ENCODE measurements at regions not wholly inside any gene's neighbourhood (a gene's known extent, or its start where the extent isn't known, plus 50 kb on each side); places are given as distances from the start of the nearest gene placed in this dataset.
A peak's percentile ranks its signal among the peaks of the same experiment; 100 is the strongest.
"Not testable (repeated sequence)": the region's sequence is repeated elsewhere in the genome, so short reads cannot be mapped to it uniquely, and the experiment has no call there.

DNA sequence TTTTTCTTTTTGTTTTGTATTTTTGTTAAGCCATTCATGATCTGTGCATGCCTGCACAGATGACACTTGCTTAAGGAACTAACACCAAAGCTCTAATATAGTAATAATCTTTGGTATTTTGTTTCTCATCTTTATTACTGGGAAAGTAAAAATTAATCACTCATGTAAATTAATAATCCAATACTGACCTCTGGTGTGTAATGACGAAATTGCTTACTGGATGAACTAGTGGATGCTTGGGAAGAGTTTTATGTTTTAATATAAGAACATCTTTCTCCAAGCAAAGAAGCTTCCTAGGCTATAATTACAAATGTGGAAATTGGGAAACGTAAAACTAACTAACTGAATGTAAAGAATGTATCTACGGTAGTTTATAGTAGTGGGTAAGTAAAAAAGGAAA lies 147.9 kb downstream of the POTEC start:
- TF ChIP-seq, protein P1, sequence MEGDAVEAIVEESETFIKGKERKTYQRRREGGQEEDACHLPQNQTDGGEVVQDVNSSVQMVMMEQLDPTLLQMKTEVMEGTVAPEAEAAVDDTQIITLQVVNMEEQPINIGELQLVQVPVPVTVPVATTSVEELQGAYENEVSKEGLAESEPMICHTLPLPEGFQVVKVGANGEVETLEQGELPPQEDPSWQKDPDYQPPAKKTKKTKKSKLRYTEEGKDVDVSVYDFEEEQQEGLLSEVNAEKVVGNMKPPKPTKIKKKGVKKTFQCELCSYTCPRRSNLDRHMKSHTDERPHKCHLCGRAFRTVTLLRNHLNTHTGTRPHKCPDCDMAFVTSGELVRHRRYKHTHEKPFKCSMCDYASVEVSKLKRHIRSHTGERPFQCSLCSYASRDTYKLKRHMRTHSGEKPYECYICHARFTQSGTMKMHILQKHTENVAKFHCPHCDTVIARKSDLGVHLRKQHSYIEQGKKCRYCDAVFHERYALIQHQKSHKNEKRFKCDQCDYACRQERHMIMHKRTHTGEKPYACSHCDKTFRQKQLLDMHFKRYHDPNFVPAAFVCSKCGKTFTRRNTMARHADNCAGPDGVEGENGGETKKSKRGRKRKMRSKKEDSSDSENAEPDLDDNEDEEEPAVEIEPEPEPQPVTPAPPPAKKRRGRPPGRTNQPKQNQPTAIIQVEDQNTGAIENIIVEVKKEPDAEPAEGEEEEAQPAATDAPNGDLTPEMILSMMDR (IDR thresholded peaks at IDR 0.05; ENCODE audit: extremely low read depth, insufficient read depth, missing control alignments), result peak; percentile 12
- in situ Hi-C loops (cut with MboI; ENCODE audit: low pct_unique_long_range_greater_than_20kb, low sequenced_read_pairs, unreplicated experiment); DNase-seq (ENCODE audit: low spot score): not testable (repeated sequence)

DNA sequence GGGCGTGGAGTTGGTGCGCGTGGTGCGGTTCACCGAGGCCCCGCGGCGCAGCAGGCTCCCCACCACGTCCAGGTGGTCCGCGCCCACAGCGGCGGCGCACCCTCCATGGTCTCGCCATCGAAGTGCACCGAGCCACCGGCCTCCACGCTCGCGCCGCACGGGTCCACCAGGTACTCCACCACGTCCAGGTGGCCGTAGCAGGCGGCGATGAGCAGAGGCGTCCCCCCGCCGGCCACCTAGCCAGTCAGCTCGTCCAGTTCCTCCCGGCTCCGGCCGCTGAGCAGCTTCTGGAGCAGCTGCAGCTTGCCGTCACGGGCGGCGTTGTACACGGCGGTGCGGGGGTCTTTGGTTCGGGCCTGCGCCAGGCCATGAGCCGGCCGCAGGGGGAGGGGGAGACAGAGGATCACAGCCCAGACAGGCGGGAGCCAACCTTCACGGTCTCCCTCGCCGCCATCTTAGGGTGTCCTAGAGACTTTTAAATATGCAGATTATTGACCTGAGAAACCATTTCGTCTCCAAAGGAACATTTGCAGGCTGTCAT lies 149.8 kb downstream of the POTEC start:
- in situ Hi-C loops (cut with MboI; ENCODE audit: low pct_unique_long_range_greater_than_20kb, low sequenced_read_pairs, unreplicated experiment); DNase-seq (ENCODE audit: low spot score): not testable (repeated sequence)

DNA sequence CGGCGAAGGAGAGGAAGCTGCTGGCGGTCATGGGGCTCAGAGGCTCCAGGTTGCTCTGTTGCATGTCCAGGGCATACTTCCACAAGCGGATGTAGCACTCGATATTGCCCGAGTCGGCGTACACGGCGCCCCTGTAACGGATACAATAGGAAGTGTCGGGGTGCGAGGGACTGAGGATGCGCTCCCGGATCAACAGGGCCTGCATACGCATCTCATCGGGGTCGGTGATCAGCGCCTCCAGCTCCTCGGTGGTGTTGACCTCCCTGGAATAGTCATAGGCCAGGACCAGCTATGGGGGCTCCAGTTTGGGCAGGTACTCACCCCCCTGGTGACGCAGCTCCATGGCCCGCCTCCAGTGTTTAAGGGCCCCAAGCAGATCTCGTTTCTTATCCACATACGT lies 150.8 kb downstream of the POTEC start:
- DNase-seq (ENCODE audit: low spot score); in situ Hi-C loops (cut with MboI; ENCODE audit: low pct_unique_long_range_greater_than_20kb, low sequenced_read_pairs, unreplicated experiment): not testable (repeated sequence)

DNA sequence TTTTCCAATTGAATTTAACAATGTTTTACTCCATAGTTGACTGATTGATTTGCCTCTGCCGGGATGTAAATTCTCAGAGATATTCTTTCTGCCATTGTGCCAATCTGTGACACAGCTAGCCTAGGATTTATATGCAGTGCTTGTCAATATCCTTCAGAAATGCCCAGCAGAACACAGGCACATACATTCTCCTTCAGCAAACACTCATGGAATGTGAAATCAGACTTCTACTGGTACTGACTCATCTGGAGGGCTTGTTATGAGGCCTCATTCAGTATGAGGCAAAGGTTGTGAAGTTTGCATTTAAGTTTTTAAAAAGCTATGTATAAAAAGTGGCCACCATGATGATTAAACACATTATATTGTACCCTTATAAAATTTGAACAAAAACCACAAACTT lies 158.4 kb downstream of the POTEC start:
- DNase-seq (ENCODE audit: low spot score); in situ Hi-C loops (cut with MboI; ENCODE audit: low pct_unique_long_range_greater_than_20kb, low sequenced_read_pairs, unreplicated experiment): not testable (repeated sequence)

DNA sequence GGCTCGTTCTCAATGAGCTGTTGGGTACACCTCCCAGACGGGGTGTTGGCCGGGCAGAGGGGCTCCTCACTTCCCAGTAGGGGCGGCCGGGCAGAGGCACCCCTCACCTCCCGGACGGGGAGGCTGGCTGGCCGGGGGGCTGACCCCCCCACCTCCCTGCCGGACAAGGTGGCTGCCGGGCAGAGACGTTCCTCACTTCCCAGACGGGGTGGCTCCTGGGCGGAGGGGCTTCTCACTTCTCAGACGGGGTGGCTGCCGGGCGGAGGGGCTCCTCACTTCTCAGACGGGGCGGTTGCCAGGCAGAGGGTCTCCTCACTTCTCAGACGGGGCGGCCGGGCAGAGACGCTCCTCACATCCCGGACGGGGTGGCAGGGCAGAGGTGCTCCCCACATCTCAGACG lies 160.7 kb downstream of the POTEC start:
- in situ Hi-C loops (cut with MboI; ENCODE audit: low pct_unique_long_range_greater_than_20kb, low sequenced_read_pairs, unreplicated experiment); DNase-seq (ENCODE audit: low spot score): not testable (repeated sequence)

DNA sequence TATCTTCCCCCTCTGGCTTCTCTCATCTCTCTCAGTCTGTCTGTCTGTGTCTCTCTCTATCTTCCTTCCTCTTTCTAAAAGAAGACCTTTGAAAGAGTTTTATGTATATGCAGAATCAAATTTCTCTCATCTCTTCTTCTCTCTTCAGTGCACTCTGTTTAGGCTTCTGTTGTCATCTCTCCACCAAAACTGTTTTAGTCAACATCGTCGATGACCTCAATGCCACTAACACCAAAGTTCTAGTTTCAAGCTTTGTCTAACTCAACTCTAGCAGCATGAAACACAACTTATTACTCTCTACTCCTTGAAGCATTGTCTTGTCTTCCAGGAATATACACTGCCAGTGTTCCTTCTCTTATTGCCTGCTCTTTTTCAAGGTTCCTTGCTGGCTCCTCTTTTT lies 163.9 kb downstream of the POTEC start:
- DNase-seq (ENCODE audit: low spot score); in situ Hi-C loops (cut with MboI; ENCODE audit: low pct_unique_long_range_greater_than_20kb, low sequenced_read_pairs, unreplicated experiment): not testable (repeated sequence)

DNA sequence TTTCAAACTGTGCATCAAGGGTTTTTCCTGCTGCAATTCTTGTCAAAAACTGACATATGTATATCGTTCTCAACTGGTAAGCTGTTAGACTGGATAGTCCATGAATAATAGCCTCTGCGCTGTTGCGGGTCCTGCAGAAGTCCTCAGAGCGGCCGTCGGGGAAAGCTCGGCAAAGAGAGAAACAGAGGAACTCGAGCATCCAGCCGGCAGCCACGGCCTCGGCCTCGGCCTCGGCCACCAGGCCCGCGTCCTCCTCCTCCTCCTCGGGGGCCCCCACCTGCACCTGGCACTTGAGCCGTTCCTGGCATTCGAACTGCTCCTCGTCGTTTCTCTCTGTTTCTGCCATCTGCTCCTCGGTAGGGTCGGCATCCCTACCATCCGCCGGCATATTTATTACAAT lies 165.0 kb downstream of the POTEC start:
- DNase-seq (ENCODE audit: low spot score); in situ Hi-C loops (cut with MboI; ENCODE audit: low pct_unique_long_range_greater_than_20kb, low sequenced_read_pairs, unreplicated experiment): not testable (repeated sequence)

DNA sequence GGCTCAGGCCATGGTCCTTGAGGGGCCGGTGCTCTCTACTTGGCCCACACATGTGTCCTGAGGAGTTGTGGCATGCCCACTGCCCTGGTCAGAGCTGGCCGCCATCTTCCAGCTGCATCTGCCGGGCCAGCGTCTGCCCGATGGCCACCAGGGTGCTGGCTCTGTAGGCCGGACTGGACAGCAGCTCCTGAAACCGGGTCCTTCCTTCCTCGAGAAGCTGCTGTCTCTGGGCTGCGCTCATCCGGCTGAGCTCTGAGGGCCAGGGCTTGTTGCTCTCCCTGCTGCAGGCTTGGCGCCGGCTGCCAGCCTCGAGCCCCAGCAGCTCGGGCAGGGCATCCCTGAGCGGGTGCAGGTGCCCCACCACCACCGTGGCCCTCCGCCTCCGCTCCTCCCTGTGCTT lies 182.1 kb downstream of the POTEC start:
- in situ Hi-C loops (cut with MboI; ENCODE audit: low pct_unique_long_range_greater_than_20kb, low sequenced_read_pairs, unreplicated experiment); DNase-seq (ENCODE audit: low spot score): not testable (repeated sequence)

DNA sequence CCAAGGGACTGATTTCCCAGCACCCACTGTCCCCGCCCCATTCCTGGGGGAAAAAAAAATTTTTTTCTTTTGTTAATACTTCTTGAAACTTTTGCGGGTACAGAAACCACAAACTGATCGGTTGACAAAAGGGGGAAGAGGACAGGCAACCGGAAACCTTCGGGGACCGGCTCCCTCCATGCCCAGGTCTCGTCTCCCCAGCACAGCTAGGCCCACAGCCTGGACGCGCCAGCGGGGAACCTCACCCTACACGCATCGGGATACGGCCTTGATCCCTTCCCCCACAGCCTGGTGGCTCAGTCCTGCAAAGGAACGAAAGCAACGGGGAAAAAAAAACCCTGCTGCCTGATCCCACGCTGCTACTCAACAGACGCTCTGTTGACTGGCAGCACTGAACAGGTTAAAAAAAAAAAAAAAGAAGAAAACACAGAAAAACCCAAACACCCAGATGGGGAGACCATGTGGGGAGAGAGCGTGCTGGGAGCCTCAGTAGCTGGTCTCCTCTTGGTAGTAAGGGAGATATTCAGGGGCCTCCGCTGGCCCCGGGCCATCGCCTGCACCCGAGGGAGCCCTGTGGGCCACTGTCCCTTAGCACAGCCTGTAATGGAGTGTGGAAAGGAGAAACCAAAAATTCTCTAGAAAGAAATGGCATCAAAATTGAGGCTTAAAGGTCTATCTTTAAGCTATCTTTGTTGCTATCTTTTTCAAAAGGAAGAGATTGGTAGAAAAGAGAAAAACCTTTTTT lies 185.7 kb downstream of the POTEC start:
- in situ Hi-C loops (cut with MboI; ENCODE audit: low pct_unique_long_range_greater_than_20kb, low sequenced_read_pairs, unreplicated experiment); DNase-seq (ENCODE audit: low spot score): not testable (repeated sequence)

DNA sequence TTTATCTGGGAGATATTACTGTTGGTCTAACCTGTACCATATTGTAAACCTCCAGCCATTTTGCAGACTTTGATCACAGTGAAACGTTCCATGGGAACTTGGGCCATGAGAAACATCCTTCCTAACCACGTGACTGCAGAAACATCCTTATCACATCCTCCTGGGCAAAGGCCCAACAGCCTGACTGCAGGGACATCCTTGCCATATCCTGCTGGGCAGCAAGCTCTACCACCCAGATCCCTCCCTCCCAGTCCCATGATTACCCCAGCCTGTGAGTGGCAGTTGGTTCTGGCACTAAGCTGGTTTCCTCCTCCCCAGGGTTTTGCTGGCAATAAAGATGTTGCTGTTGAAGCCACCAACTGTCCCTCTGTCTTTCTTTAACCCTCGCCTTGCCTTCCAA lies 201.2 kb downstream of the POTEC start:
- DNase-seq (ENCODE audit: low spot score); in situ Hi-C loops (cut with MboI; ENCODE audit: low pct_unique_long_range_greater_than_20kb, low sequenced_read_pairs, unreplicated experiment): not testable (repeated sequence)

DNA sequence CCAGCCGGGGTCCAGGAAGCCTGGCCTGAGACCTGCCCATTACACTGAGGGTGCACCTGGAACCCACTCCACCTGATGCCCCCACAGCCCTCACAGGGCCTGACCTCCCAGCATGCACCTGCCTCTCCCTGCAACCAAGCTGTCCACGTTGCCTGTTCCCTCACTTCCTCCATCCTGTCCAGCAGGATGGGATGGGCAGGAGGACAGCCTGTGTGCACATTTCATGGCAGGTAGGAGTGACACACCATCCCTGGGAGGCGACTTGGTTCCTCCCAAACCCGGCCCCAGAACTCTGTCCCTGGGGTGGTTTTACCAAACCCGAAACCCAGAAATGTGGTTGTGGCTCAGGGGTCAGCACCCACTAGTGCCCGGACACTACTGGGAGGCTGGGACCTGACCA lies 203.8 kb upstream of the ZNF519 start:
- in situ Hi-C loops (cut with MboI; ENCODE audit: low pct_unique_long_range_greater_than_20kb, low sequenced_read_pairs, unreplicated experiment); DNase-seq (ENCODE audit: low spot score): not testable (repeated sequence)

DNA sequence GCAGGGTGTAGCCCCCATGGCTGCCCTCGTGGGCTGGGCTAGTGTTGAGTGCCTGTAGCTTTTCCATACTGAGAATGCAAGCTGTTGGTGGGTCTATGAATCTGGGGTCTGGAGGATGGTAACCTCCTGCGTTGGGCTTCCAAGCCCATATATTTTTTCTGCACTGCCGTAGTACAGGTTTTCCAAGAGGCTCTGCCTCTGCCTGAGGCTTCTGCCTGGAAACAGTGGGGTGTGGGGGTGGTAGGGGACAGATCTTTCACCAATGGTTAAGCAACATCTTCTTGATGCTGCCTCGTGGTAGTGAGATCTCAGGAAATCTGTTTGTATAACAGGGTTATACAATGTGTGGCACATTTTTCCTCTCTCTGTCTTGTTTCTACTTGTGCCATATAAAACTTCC lies 189.0 kb upstream of the ZNF519 start:
- DNase-seq (ENCODE audit: low spot score); in situ Hi-C loops (cut with MboI; ENCODE audit: low pct_unique_long_range_greater_than_20kb, low sequenced_read_pairs, unreplicated experiment): not testable (repeated sequence)

DNA sequence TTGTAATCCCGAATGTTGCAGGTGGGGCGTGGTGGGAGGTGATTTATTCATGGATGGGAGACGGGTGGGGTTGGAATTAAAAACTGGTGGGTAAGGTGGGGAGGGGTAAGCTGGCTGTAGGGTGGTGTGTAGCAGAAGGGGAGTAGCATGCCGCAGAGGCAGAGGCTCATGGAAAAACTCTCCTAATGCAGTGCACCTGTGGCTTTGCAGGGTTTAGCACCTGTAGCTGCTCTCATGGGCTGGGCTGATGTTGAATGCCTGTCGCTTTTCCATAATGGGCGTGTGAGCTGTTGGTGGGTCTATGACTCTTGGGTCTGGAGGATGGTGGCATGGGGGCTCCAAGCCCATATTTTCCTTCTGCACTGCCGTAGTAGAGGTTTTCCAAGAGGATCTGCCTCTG lies 169.0 kb upstream of the ZNF519 start:
- in situ Hi-C loops (cut with MboI; ENCODE audit: low pct_unique_long_range_greater_than_20kb, low sequenced_read_pairs, unreplicated experiment); DNase-seq (ENCODE audit: low spot score): not testable (repeated sequence)

DNA sequence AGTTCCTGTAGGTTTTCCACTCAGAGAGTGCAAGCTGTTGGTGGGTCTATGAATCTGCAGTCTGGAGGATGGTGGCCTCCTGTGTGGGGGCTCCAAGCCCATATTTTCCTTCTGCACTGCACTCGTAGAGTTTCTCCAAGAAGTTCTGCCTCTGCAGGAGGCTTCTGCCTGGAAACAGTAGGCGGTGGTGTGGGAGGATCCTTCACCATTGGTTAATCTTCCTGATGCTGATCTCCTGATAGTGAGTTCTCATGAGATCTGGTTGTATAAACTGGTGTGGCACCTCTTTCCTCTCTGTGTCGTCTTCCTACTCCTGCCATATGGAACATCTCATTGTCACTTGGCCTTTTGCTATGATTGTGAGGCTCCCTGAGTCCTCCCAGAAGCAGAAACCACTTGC lies 162.8 kb upstream of the ZNF519 start:
- in situ Hi-C loops (cut with MboI; ENCODE audit: low pct_unique_long_range_greater_than_20kb, low sequenced_read_pairs, unreplicated experiment), result not testable (repeated sequence)

More for the DNA sequence above, 162.8 kb upstream of the ZNF519 start:
- DNase-seq (ENCODE audit: low spot score), result not testable (repeated sequence)
